GM12875 (cell line): ENCODE measurements at regions not wholly inside any gene's neighbourhood (a gene's known extent, or its start where the extent isn't known, plus 50 kb on each side); places are given as distances from the start of the nearest gene placed in this dataset.

Experiments used
- H3K4me3 ChIP-seq: one replicate; pipeline ENCODE4 v1.5.1; 2011; ENCODE audit warnings: low read depth, low read length, control low read depth
- CTCF ChIP-seq: IDR thresholded peaks from 2 replicates; pipeline ENCODE4 v1.5.1; 2011; ENCODE audit warnings: low read depth, mild to moderate bottlenecking, control low read depth, inconsistent platforms, low read length, moderate library complexity, borderline replicate concordance; ENCODE audit not compliant: insufficient read depth

- H3K4me3 ChIP-seq: no peak overlapping the region
- TF ChIP-seq CTCF: no peak
These were observed 111.7 kb upstream of the COX10 start for GRCh38 chr17:13957636-13958035.

GRCh38 chr17:13958773-13959172 is 110.5 kb upstream of the COX10 start:
- no peak overlapping the region for H3K4me3 ChIP-seq
- no peak for TF ChIP-seq CTCF

GRCh38 chr17:13961265-13961664 is 108.0 kb upstream of the COX10 start:
- no peak for TF ChIP-seq CTCF
- no peak overlapping the region for H3K4me3 ChIP-seq

- no peak overlapping the region for H3K4me3 ChIP-seq
- TF ChIP-seq CTCF: no peak
These were observed 106.5 kb upstream of the COX10 start for GRCh38 chr17:13962716-13963240.

- TF ChIP-seq CTCF: no peak
- no peak overlapping the region for H3K4me3 ChIP-seq
These were observed 101.9 kb upstream of the COX10 start for GRCh38 chr17:13967416-13967815.

- TF ChIP-seq CTCF: no peak
- H3K4me3 ChIP-seq: no peak overlapping the region
These were observed 98.8 kb upstream of the COX10 start for GRCh38 chr17:13970531-13970930.

- TF ChIP-seq CTCF: no peak
- no peak overlapping the region for H3K4me3 ChIP-seq
These were observed 95.2 kb upstream of the COX10 start for GRCh38 chr17:13973960-13974651.
